ENCODE measurements at regions not wholly inside any gene's neighbourhood (a gene's known extent, or its start where the extent isn't known, plus 50 kb on each side); places are given as distances from the start of the nearest gene placed in this dataset.

- no peak overlapping the region for H2BK5ac ChIP-seq (ENCODE audit: low read depth, low read length)
- no peak overlapping the region for H4K5ac ChIP-seq (ENCODE audit: insufficient read length, low read depth, low read length)
- no peak overlapping the region for H2AFZ ChIP-seq (ENCODE audit: low read length)
- FAIRE-seq (no peak), DNase-seq (ENCODE audit: low read depth in 1 of 2, low spot score in 2 of 2) (no peak)
- CTCF ChIA-PET (ENCODE audit: partially characterized antibody): interaction anchor here (1.1 to 1.3 kb wide), 2 partner anchors 13 to 413 kb away, joined by 3 read pairs; no protein-coding TSS in a partner anchor
- 91% methylated on average over 6 of the region's 6 CpGs; no CpG with 5 or more reads in 1 of the 2 experiments for WGBS, 2 experiments (ENCODE audit: extremely low coverage in 1 of 2, insufficient coverage in 1 of 2, insufficient read length in 1 of 2, insufficient replicate concordance in 2 of 2, low coverage in 1 of 2, low lambda C conversion rate in 2 of 2, missing lambda C conversion rate in 1 of 2)
- H3K9ac ChIP-seq (replicated peaks in 1 of 4; ENCODE audit: extremely low read depth in 1 of 4, low read depth in 3 of 4, low read length in 3 of 4): no peak overlapping the region
- H3K4me1 ChIP-seq (replicated peaks in 1 of 4; ENCODE audit: control insufficient read depth in 3 of 4, insufficient read depth in 4 of 4, low read length in 3 of 4): no peaks in the 10 kb centered on the region
- H3K4me3 ChIP-seq (ENCODE audit: extremely low read depth in 1 of 4, insufficient read depth in 2 of 4, low read depth in 3 of 4, low read length in 4 of 4): no peak overlapping the region
- no peak overlapping the region for H4K8ac ChIP-seq (ENCODE audit: extremely low read depth, insufficient read depth, low read length)
- no peaks in the 10 kb centered on the region for H3K23me2 ChIP-seq (ENCODE audit: low read depth, low read length)
- H3K79me2 ChIP-seq (ENCODE audit: control insufficient read depth in 1 of 2, insufficient read depth in 2 of 2, low read length in 2 of 2): no peaks in the 10 kb centered on the region
- no peak overlapping the region for H3K56ac ChIP-seq (replicated peaks; ENCODE audit: insufficient read length, low read depth, low read length)
- no peaks in the 10 kb centered on the region for H3K79me1 ChIP-seq (ENCODE audit: low read depth, low read length)
- no peak overlapping the region for H2AK5ac ChIP-seq (ENCODE audit: low read depth, low read length)
- H3K14ac ChIP-seq (ENCODE audit: insufficient read length): no peak overlapping the region
- POLR2A ChIA-PET (ENCODE audit: partially characterized antibody): no interaction called here
- H3K27ac ChIP-seq (ENCODE audit: low read depth, low read length): no peak overlapping the region
- H2BK15ac ChIP-seq (ENCODE audit: low read length): no peak overlapping the region
- no peaks in the 10 kb centered on the region for H4K20me1 ChIP-seq (replicated peaks in 1 of 2; ENCODE audit: control insufficient read depth in 1 of 2, insufficient read depth in 2 of 2, low read length in 2 of 2)
- H2BK12ac ChIP-seq (ENCODE audit: low read depth, low read length): no peak overlapping the region
- H3K27me3 ChIP-seq (replicated peaks in 1 of 4; ENCODE audit: control insufficient read depth in 3 of 4, extremely low read depth in 1 of 4, insufficient read depth in 3 of 4, low read length in 3 of 4): no peaks in the 10 kb centered on the region
- no peak overlapping the region for H3K18ac ChIP-seq (ENCODE audit: extremely low read depth, low read length)
- H3K4me2 ChIP-seq (ENCODE audit: insufficient read depth in 1 of 2, low read depth in 2 of 2, low read length in 2 of 2): no peak overlapping the region
- no peaks in the 10 kb centered on the region for H3K36me3 ChIP-seq (ENCODE audit: control insufficient read depth in 2 of 4, insufficient read depth in 4 of 4, low read length in 3 of 4)
- no peaks in the 10 kb centered on the region for H3K9me3 ChIP-seq (ENCODE audit: insufficient read depth in 2 of 2, low read depth in 1 of 2, low read length in 1 of 2)
- H4K91ac ChIP-seq (replicated peaks; ENCODE audit: insufficient read length, low read length): no peak overlapping the region
- no peak overlapping the region for H3K4ac ChIP-seq (replicated peaks; ENCODE audit: insufficient read length, low read depth, low read length)
- H2BK120ac ChIP-seq (replicated peaks; ENCODE audit: low read depth, low read length): no peak overlapping the region
- no peak overlapping the region for H3K23ac ChIP-seq (ENCODE audit: insufficient read length)
- no peak overlapping the region for H2BK20ac ChIP-seq (ENCODE audit: low read length)
- no peak for TF ChIP-seq SIN3A (conservative IDR thresholded peaks at IDR 0.05 in 1 of 2, IDR thresholded peaks at IDR 0.05 in 1 of 2; ENCODE audit: low read depth in 1 of 2, low read length in 2 of 2)
- TF ChIP-seq EZH2 (IDR thresholded peaks at IDR 0.05; ENCODE audit: low read depth, low read length, severe bottlenecking): no peak
- TF ChIP-seq RAD21 (IDR thresholded peaks at IDR 0.05 in 1 of 2, conservative IDR thresholded peaks at IDR 0.05 in 1 of 2; ENCODE audit: low read depth in 2 of 2, low read length in 2 of 2): no peak
- TF ChIP-seq ZNF274 (IDR thresholded peaks at IDR 0.05; ENCODE audit: borderline replicate concordance, extremely low read depth, low read length): no peak
- no peak for TF ChIP-seq E2F6 (IDR thresholded peaks at IDR 0.05)
- no peak for TF ChIP-seq KDM1A (IDR thresholded peaks at IDR 0.05; ENCODE audit: borderline replicate concordance, low read length)
- no peak for TF ChIP-seq CBX8 (IDR thresholded peaks at IDR 0.05; ENCODE audit: borderline replicate concordance, low read depth, low read length)
- no peak for TF ChIP-seq TAF1 (IDR thresholded peaks at IDR 0.05; ENCODE audit: low read depth, low read length)
- no peak for TF ChIP-seq NANOG (IDR thresholded peaks at IDR 0.05; ENCODE audit: insufficient read depth, low read depth, low read length, poor library complexity, severe bottlenecking)
- no peak for TF ChIP-seq SIRT6 (IDR thresholded peaks at IDR 0.05; ENCODE audit: low read length)
- no peak for TF ChIP-seq SRF (IDR thresholded peaks at IDR 0.05; ENCODE audit: low read depth, low read length)
These were observed 211.6 kb downstream of the SYK start for GRCh38 chr9:91012933-91013841.
